SK-N-SH treated with all-trans-retinoic acid at 6 μM for 48 hours (cell line): ENCODE measurements at regions not wholly inside any gene's neighbourhood (a gene's known extent, or its start where the extent isn't known, plus 50 kb on each side); places are given as distances from the start of the nearest gene placed in this dataset.

Experiments
- ATAC-seq: fragments of 200-7000 bp; cut with Tn5 transposase; 3 replicates; pipeline ENCODE4 v1.9.1; 2020; ENCODE audit warnings: mild to moderate bottlenecking, moderate library complexity
- ARNTL ChIP-seq: fragments of 450-650 bp; formaldehyde crosslinking; IDR thresholded peaks from 2 replicates; pipeline ENCODE4 v1.5.0; 2020; ENCODE audit warnings: low read depth, mild to moderate bottlenecking, moderate library complexity, borderline replicate concordance
- BACH2 ChIP-seq: fragments of 250-450 bp; sonication (Bioruptor Pico); IDR thresholded peaks from 2 replicates; pipeline ENCODE4 v1.9.0; 2021; ENCODE audit warnings: mild to moderate bottlenecking, borderline replicate concordance
- CREB5 ChIP-seq: fragments of 250-450 bp; sonication (Bioruptor Pico); IDR thresholded peaks from 2 replicates; pipeline ENCODE4 v1.5.1; 2020; ENCODE audit warnings: low read depth, mild to moderate bottlenecking, moderate library complexity
- CSDC2 ChIP-seq: fragments of 250-450 bp; sonication (Bioruptor Pico); IDR thresholded peaks from 2 replicates; pipeline ENCODE4 v1.5.0; 2020; ENCODE audit warnings: mild to moderate bottlenecking, moderate library complexity
- CSRNP3 ChIP-seq: fragments of 250-450 bp; sonication (Bioruptor Pico); IDR thresholded peaks from 2 replicates; pipeline ENCODE4 v1.5.1; 2021; ENCODE audit warnings: mild to moderate bottlenecking, moderate library complexity
- ESRRG ChIP-seq: fragments of 250-450 bp; sonication (Bioruptor Pico); IDR thresholded peaks from 2 replicates; pipeline ENCODE4 v1.6.1; 2021; ENCODE audit warnings: mild to moderate bottlenecking
- GLIS3 ChIP-seq: fragments of 250-450 bp; sonication (Bioruptor Pico); IDR thresholded peaks from 2 replicates; pipeline ENCODE4 v1.5.0; 2020; ENCODE audit warnings: mild to moderate bottlenecking, moderate library complexity
- ISL1 ChIP-seq: fragments of 250-450 bp; sonication (Bioruptor Pico); IDR thresholded peaks from 2 replicates; pipeline ENCODE4 v2.1.2; 2022; ENCODE audit warnings: mild to moderate bottlenecking, moderate library complexity
- OSR1 ChIP-seq: fragments of 250-450 bp; sonication (Bioruptor Pico); IDR thresholded peaks from 2 replicates; pipeline ENCODE4 v1.8.0; 2022; ENCODE audit warnings: moderate library complexity, mild to moderate bottlenecking, inconsistent platforms
- PATZ1 ChIP-seq: fragments of 250-450 bp; sonication (Bioruptor Pico); IDR thresholded peaks from 2 replicates; pipeline ENCODE4 v1.8.0; 2020; ENCODE audit warnings: mild to moderate bottlenecking, moderate library complexity, borderline replicate concordance
- POU6F1 ChIP-seq: fragments of 250-450 bp; sonication (Bioruptor Pico); IDR thresholded peaks from 2 replicates; pipeline ENCODE4 v1.8.0; 2021; ENCODE audit warnings: low read depth, mild to moderate bottlenecking, moderate library complexity, borderline replicate concordance
- PPARA ChIP-seq: fragments of 250-450 bp; sonication (Bioruptor Pico); IDR thresholded peaks from 2 replicates; pipeline ENCODE4 v1.5.0; 2020; ENCODE audit warnings: mild to moderate bottlenecking, borderline replicate concordance
- RARB ChIP-seq: fragments of 250-450 bp; sonication (Bioruptor Pico); IDR thresholded peaks from 2 replicates; pipeline ENCODE4 v1.8.0; 2021; ENCODE audit warnings: mild to moderate bottlenecking, moderate library complexity
- SNAI2 ChIP-seq: fragments of 250-450 bp; sonication (Bioruptor Pico); IDR thresholded peaks from 2 replicates; pipeline ENCODE4 v1.5.0; 2020; ENCODE audit warnings: mild to moderate bottlenecking, moderate library complexity
- TCF4 ChIP-seq: fragments of 250-450 bp; sonication (Bioruptor Pico); IDR thresholded peaks from 2 replicates; pipeline ENCODE4 v1.8.0; 2021; ENCODE audit warnings: mild to moderate bottlenecking, moderate library complexity, borderline replicate concordance
- TOX ChIP-seq: fragments of 250-450 bp; sonication (Bioruptor Pico); IDR thresholded peaks from 2 replicates; pipeline ENCODE4 v1.8.0; 2021; ENCODE audit warnings: mild to moderate bottlenecking, moderate library complexity, borderline replicate concordance
- TSHZ2 ChIP-seq: fragments of 250-450 bp; sonication (Bioruptor Pico); IDR thresholded peaks from 2 replicates; pipeline ENCODE4 v1.5.0; 2020; ENCODE audit warnings: mild to moderate bottlenecking, moderate library complexity
- ZC3H10 ChIP-seq: fragments of 250-450 bp; sonication (Bioruptor Pico); IDR thresholded peaks from 2 replicates; pipeline ENCODE4 v1.5.1; 2021; ENCODE audit warnings: mild to moderate bottlenecking, moderate library complexity
- ZFP3 ChIP-seq: fragments of 250-450 bp; sonication (Bioruptor Pico); IDR thresholded peaks from 2 replicates; pipeline ENCODE4 v1.5.0; 2020; ENCODE audit warnings: mild to moderate bottlenecking, moderate library complexity
- ZFP30 ChIP-seq: fragments of 450-650 bp; formaldehyde crosslinking; IDR thresholded peaks from 2 replicates; pipeline ENCODE4 v1.5.0; 2022; ENCODE audit warnings: mild to moderate bottlenecking, moderate library complexity
- ZNF565 ChIP-seq: fragments of 450-650 bp; formaldehyde crosslinking; conservative IDR thresholded peaks from 2 replicates; pipeline ENCODE4 v1.5.0; 2020; ENCODE audit warnings: low read depth, mild to moderate bottlenecking, moderate library complexity
- ZNF70 ChIP-seq: fragments of 450-650 bp; formaldehyde crosslinking; IDR thresholded peaks from 2 replicates; pipeline ENCODE4 v1.5.0; 2020; ENCODE audit warnings: mild to moderate bottlenecking, moderate library complexity
- ZNF8 ChIP-seq: fragments of 450-650 bp; formaldehyde crosslinking; IDR thresholded peaks from 2 replicates; pipeline ENCODE4 v1.5.0; 2020; ENCODE audit warnings: mild to moderate bottlenecking, moderate library complexity

GRCh38 chr17:43334738-43335402 is 63.9 kb upstream of the ARL4D start:
- no peak for TF ChIP-seq SNAI2 (CRISPR knock-in tag)
- no peak for TF ChIP-seq BACH2 (CRISPR knock-in tag)
- TF ChIP-seq CREB5 (CRISPR knock-in tag): no peak
- no peak for TF ChIP-seq TCF4 (CRISPR knock-in tag)
- no peak for TF ChIP-seq TOX (CRISPR knock-in tag)
- TF ChIP-seq ZFP3: no peak
- TF ChIP-seq OSR1 (CRISPR knock-in tag): no peak
- TF ChIP-seq CSDC2: no peak
- TF ChIP-seq TSHZ2: no peak
- TF ChIP-seq RARB (CRISPR knock-in tag): no peak
- no peak for TF ChIP-seq ARNTL (CRISPR knock-in tag)
- no peak for TF ChIP-seq ZFP30 (CRISPR knock-in tag)
- TF ChIP-seq ZNF565: no peak
- TF ChIP-seq ESRRG (CRISPR knock-in tag): no peak
- TF ChIP-seq GLIS3 (CRISPR knock-in tag): no peak
- no peak for TF ChIP-seq CSRNP3
- TF ChIP-seq ZNF8 (CRISPR knock-in tag): no peak
- no peak for TF ChIP-seq PPARA (CRISPR knock-in tag)
- TF ChIP-seq ZNF70 (CRISPR knock-in tag): no peak
- ATAC-seq: no peak

GRCh38 chr17:43333433-43333943 is 65.3 kb upstream of the ARL4D start:
- TF ChIP-seq ZFP30 (CRISPR knock-in tag) (no peak), ISL1 (CRISPR knock-in tag) (no peak), ZC3H10 (CRISPR knock-in tag) (no peak), TCF4 (CRISPR knock-in tag) (no peak), ZNF70 (CRISPR knock-in tag) (no peak), OSR1 (CRISPR knock-in tag) (no peak), BACH2 (CRISPR knock-in tag) (no peak), ZNF8 (CRISPR knock-in tag) (no peak), ARNTL (CRISPR knock-in tag) (no peak), GLIS3 (CRISPR knock-in tag) (no peak), SNAI2 (CRISPR knock-in tag) (no peak), PPARA (CRISPR knock-in tag) (no peak), ZFP3 (no peak)
- ATAC-seq: no peak

- no peak for ATAC-seq
- TF ChIP-seq POU6F1 (CRISPR knock-in tag) (no peak), BACH2 (CRISPR knock-in tag) (no peak), TCF4 (CRISPR knock-in tag) (no peak), TOX (CRISPR knock-in tag) (no peak), ARNTL (CRISPR knock-in tag) (no peak), SNAI2 (CRISPR knock-in tag) (no peak), ZNF70 (CRISPR knock-in tag) (no peak), CSDC2 (no peak), PATZ1 (CRISPR knock-in tag) (no peak), CREB5 (CRISPR knock-in tag) (no peak), PPARA (CRISPR knock-in tag) (no peak), ZFP3 (no peak), ISL1 (CRISPR knock-in tag) (no peak), ZNF565 (no peak), RARB (CRISPR knock-in tag) (no peak), ZNF8 (CRISPR knock-in tag) (no peak), ESRRG (CRISPR knock-in tag) (no peak), ZC3H10 (CRISPR knock-in tag) (no peak)
Measured at GRCh38 chr17:43332230-43332629, 66.6 kb upstream of the ARL4D start.
